GM18870 (cell line): ENCODE measurements at regions not wholly inside any gene's neighbourhood (a gene's known extent, or its start where the extent isn't known, plus 50 kb on each side); places are given as distances from the start of the nearest gene placed in this dataset.
"Not testable (repeated sequence)": the region's sequence is repeated elsewhere in the genome, so short reads cannot be mapped to it uniquely, and the experiment has no call there.

ENCODE experiments used
- ATAC-seq: cut with Tn5 transposase; IDR thresholded peaks from one replicate; pipeline ENCODE4 v1.9.1; 2021; ENCODE audit warnings: moderate library complexity; ENCODE audit not compliant: unreplicated experiment

DNA sequence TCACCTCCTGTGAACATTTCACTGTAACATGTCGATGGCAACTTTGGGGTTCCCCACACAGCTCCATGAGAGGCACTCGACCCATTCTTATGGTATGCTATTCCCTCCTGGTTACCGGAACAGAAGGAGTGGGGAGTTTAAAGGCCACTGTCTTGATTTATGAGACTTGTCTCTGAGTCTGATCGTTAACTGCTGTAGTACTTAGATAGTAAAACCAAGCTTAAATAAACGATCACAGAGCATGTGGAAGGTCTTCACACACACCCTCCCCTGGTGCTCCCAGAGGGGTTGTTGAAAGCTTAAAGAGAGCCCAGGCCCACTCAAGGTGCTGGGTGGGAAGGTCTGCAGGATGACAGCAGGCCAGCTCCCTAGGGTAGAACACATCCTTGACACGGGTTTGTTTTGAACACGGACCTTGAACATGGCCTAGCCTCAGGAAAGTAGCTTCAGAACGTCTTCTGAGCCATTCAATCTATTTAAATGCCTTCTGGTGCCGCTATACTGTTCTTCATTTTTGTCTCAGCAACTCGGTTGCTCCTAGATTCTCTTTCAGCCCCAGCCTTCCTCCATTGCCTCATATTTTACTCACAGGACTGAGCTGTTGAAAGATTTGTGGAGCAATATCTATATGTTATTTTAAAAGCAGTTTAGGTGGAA is 335.3 kb downstream of the FGFR2 start:
- ATAC-seq: no peak

DNA sequence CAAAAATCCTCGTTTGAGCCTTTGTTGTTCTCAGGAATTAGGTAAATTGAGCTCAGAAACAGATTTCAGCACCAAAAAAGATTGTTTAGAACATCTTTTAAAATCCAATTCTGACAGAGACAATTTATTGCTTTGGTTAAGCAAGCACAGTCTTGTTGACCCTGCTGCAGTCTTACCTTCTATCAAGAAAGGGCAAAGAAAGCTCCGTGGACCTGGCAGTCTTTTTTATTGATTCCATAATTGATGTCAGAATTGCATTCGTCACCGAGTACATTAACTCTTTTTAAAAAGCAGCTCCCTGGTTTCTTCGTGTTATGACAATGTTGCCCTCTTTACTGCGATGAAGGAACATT is 334.8 kb downstream of the FGFR2 start:
- no peak for ATAC-seq

DNA sequence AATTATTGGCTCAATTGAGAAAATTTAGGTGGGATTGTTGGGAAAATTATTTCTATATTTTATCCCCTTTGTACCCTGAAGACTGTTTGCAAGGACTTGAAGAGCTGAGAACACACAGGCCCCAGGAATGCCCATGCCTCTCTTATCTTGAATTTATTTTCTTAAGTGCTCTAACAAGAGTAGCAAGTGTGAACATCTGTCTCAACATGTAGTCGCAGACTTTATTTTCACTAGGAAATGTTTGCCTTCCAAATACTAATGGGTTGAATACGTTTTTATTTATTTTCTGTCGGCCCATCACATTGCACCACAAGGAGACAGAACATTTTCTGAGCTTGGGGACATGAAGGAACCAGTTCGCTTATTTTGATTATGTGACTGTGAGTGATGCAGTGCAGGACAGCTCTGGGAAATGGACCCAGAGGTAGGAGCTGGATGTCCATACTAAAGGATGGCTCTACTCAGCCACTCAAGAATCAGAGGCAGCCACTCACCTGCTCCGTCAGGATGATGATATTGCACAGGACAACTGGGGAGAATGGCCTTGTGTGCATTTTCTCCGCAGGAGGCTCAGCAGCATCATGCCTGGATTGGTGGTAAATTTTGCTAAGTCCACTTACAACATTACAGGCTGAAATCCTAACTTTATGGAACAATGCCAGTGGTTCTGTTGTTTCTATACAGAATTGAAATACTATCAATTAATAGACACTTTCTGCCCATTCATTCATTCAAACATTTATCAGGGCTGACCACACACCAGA is 332.7 kb downstream of the FGFR2 start:
- no peak for ATAC-seq

DNA sequence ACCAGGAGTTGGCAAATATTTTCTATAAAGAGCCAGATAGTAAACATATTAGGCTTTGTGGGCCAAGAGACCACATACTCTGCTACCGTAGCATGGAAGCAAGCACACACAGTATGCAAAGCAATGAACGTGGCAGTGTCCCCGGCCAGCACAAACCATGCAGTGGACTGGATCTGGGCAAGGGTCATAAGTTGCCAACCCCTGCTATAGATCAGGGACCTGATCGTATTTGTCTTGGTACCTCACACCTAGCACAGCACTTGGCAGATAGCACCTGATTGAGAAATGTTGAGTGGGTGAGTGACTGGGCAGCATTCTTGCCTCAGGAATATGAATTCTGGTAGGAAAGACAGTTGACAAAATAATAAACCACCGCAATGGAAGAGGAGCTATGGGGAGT is 331.9 kb downstream of the FGFR2 start:
- ATAC-seq: no peak

DNA sequence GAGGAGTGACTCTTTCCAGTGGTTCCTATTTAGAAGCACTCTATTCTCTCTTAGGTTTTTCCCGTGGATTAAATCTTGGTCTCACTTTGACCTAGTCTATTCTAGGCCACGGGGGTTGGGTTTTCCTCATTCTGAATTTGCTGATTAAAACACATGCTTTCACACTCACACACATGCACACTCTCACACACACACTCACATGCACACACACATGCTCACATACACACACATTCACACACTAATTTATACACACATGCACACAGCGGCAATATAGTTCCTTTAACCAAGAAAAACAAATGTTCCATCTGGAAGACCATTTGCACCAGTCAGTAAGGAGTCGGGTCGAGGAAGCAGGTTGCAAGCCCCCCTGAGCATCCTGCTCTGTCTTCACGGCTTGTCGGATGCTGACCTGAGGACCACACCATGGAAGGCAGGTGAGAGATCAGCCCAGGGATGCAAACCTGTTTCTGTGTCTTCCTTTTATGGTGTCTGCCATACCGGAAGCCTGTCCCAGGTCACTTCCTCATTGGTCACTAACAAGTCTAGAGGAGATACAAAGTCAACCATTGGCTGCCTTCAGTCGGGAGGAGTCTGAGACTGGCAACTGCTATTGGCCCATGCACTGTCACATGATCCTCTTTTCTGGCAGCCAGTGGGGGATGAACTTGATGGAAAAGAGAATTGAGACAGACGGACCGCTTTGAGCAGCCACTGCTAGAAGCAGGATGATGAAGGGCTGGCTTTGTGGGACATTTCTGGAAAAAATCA is 330.8 kb downstream of the FGFR2 start:
- ATAC-seq: no peak

DNA sequence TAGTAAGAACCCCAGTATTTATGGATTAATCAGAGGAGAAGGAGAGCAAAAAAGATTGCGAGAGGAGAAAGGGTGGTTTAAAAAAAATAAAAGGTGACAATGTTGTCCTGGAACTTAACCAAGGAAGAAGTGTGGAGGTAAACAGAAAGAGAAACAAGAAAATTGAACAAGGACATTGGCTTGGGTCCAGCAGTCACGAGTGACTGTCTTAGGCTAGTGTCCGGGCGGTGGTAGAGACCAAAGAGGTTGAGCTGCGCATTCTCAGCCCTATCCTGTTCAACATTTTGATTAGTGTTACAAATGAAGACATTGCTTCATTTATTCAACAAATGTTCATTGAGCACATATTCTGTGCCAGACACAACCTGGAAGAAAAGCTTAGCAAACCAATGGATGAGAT is 329.9 kb downstream of the FGFR2 start:
- no peak for ATAC-seq

DNA sequence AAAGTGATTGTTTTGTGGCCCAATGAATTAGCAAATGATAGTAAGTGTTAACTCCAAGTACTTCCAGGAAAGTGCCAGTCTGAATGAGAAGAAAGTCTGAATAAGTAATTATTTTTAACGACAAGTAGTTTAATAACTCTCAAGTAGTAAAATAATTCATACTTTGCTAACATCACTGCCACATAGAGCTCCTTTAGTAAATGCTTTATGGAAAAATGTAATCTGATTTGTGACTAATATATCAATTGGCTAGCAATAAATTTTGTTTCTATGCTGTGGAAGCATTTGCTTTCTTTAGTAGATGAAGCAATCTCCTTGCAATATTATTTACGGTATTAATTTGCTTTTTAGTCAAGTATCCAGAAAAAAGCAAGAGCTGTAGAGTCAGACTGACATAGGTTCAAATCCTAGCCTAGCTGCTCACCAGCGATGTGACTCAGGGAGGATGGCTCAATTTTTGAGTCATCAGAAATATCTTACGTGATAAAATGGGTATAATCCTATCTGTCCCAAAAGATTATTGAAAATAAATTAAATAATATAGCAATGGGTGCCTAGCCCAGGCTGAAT is 329.3 kb downstream of the FGFR2 start:
- no peak for ATAC-seq

DNA sequence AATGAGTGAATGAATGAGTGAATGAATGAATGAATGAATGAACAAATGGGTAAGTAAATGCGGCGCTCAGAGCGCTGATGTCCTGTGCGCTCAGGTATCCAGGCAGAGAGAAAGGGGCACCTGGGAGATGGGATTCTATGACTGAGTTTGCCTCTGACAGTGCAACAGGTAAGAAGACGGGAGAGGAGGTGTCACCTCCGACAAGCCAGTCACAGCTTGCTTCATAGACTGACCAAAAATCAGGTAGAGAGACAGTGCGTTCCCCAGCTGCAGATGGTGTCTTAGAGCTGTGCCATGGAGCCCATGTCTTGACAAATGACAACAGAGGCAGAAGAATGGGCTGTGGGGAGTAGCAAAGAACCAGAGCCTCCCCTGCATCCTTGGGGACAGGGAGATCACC is 327.3 kb downstream of the FGFR2 start:
- ATAC-seq: no peak

DNA sequence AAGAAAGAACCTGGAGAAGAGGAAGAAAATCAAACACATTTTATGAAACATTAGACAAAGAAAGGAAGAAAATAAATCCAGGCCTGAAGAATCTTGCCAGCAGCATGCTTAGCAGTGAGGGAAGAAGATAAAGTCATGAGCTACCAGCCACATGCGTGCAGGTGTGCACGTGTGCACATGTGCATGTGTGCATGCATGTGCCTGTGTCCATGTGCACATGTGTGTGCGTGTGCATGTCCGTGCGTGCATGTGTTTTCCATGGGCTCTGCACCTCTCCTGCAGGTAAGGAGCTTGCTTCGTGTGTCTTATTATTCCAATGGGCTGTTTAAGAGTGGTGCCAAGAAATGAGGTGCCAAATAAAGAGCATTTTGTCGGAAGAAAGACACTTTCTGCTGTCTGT is 322.2 kb downstream of the FGFR2 start:
- no peak for ATAC-seq

DNA sequence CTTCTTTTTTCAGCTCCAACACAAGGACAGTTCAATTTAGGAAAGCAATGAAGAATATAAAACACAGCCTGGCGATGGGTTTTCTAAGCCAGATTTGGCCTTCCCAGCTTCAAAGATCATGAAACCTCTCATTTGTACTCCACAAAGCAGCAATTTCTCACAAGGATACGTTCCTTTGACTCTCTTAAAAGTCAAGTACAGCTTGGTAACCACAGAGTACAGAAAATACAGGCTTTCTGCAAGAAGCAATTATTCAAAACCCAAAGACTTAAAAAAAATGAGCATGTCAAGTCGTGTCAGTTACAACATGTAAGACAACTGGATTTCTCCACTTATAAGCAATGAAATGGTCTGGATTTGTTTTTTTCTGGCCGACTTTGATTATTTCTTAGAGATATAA is 321.4 kb downstream of the FGFR2 start:
- ATAC-seq: no peak

DNA sequence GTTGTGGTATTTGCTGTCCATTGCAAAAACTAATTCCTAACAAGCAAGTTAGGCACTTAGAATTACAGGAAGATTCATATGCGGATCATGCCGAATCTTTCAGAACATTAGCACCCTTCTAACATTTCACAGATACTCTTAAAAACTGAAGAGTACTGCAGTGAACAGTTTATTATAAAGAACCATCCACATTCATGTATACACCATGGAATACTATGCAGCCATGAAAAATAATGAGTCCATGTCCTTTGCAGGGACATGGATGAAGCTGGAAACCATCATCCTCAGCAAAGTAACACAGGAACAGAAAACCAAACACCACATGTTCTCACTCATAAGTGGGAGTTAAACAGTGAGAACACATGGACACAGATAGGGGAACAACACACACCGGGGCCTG is 319.9 kb downstream of the FGFR2 start:
- not testable (repeated sequence) for ATAC-seq

DNA sequence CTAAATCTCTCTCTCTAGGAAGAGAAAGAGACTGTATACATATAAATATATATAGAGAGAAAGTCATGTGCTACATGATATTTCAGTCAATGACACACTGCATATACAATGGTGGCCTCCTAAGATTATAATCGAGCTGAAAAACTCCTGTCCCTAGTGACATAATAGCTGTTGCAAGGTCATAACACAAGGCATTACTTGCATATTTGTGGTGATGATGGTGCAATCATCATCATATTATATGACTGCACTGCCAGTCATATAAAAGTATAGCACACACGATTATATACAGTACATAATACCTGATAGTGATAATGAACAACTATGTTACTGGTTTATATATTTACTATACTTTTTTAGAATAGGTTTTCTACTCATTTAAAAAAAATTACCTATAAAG is 316.7 kb downstream of the FGFR2 start:
- ATAC-seq: no peak

DNA sequence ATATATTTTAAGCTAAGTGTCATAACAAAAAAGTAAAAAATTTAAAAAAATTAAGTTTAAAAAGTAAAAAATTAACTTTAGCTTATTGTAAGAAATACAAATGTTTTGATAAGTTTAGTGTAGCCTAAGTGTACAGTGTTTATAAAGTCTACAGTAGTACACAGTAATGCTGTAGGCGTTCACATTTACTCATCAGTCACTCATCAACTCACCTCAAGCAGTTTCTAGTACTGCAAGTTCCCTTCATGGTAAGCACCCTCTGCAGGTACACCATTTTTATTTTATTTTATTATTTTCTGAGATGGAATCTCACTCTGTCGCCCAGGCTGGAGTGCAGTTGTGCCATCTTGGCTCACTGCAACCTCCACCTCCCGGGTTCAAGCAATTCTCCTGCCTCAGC is 316.0 kb downstream of the FGFR2 start:
- no peak for ATAC-seq

DNA sequence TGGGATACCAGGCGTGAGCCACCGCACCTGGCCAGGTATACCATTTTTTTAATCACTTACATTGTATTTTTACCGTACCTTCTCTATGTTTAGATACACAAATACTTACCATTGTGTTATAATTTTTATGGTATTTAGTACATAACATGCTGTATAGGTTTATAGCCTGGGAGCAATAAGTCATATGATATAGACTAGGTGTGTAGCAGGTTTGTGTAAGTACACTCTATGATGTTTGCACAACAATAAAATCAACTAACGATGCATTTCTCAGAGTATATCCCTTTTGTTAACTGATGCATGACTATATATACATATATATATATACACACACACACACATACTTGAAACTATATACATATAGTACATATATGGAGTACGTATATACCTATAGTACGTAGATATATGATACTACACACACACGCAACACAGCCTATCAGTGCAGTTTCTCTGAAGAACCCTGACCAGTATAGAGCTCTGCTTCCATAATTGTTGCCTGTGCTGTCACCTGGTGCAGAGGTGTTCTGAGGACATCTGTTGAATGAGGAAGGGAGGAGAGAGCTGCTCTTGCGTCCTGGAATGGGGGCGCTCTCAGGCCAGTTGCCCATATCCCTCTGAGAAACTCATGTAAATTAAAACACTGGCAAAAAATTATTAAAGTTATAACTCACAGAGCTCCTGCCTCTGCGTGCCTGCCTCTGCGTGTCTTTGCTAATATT is 315.3 kb downstream of the FGFR2 start:
- ATAC-seq: no peak

DNA sequence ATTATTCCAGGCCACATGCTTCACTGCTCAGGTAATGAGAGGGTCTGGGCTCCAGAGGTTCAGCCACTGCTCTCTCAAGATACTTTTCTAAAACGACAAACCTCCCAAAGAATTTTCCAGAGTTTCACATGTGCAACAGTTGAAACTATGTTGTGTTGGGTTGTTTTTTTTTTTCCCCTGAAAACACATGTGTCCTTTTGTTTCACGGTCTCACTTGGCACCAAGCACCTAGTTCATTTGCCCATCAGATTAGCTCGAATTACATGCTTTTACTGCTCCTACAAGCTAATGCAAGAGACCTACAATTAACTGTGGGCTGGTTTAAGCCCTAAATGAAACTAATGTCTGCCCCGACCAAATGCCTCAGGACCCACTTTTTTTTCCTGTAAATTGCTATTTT is 313.3 kb downstream of the FGFR2 start:
- ATAC-seq: no peak

DNA sequence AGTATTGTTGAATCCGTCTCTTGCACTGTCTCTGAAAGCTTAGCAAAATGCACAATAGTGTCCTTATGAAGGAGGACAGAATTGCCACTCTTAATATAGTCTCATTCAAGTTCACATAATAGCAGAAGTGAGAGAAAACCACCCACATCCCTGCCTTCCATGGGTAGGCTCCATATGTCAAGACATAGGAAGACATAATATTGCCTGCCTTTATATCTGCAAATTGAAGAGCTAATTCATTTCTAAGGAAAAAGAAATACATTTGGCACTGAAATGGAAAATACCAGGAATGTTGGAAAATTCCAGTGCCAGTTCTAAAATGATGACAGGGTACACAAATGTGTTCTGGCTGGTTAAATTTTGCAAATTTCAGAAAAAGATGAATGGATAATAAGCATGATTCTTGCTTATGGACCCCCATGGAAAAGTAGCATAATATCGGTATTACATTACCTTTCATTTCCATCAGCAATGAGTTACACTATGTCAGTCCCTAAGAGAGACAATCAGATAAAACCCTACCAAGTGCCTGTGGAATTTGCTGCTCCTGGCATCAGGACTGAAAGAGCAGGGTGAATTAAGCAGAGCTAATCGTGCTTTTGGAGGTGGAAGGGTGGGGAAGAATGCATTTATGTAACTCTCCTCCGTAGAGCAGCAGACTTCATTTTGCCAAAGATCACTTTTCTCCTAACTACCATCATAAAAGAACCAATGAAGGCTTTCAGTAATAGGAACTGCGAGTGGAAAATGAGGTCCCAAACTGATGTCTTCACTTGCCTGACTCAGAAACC is 312.6 kb downstream of the FGFR2 start:
- no peak for ATAC-seq

DNA sequence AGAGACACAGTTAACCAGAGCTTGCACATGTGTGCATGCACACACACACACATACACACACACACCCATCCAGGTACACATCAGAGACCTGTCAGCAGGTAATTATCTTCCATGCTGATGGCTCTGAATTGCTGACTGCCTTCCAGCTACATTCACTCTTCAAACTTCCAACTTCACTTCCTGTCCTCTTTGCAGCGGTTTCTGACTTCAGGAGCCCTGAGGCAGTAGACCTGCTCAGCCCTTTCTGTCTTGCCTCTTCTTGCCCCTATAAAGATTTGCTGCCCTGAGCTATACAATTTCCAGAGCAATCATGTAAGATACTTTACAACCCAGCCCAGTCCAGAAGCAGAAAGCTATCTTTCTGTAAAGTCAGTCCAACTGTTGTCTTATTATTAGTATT is 310.2 kb downstream of the FGFR2 start:
- no peak for ATAC-seq

DNA sequence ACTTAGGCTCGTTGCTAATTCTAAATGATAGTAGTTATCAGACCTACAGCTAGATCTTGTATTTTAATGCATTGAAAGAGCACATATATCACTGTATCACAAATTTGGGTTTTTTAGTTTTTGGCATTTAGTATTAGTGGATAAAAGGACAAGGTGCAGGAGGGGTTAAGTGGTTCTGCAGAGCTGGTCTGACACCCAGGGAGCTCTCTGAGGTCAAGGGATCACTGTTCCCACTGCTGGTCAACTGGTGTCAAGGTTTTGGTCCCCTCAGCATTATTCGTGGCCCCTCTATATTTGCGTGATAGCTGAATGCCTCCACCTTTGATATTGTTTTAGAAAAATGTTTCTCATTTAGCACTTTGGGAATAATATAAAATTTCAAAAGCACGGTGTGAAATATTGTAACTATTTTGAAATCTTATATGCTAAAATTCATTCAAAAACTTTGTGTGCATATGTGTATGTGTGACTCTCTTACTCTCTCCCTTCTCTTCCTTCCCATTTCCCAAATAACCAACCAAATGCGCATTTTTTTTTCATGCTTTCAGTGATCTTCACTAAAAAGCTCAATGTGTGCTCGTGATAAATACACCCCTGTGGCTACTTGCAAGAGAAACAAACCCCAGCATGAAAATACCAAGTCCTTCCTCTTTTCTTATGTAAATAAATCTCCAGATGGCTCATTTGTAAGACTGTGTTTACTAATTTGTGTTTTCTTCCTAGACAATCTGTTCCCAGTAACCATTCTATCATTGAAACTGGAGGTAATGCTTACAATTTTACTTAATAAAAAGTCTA is 309.2 kb downstream of the FGFR2 start:
- no peak for ATAC-seq

DNA sequence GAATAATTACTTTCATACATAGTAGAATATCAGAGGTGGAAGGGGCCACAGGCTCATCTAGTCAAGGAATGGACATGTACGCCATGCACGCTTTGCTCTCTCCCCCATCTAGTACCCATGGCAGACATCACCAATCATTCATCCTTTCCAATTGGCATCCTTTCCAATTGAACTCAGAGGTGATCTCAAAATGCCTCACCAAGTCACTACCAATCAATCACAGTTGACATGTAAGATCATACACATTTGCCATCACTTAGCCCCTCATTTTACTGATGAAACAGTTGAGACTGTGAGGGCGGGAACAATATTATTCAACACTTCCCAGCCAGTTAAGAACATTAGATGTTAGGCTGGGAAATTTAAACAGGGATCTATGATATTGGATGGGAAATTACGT is 308.4 kb downstream of the FGFR2 start:
- no peak for ATAC-seq

DNA sequence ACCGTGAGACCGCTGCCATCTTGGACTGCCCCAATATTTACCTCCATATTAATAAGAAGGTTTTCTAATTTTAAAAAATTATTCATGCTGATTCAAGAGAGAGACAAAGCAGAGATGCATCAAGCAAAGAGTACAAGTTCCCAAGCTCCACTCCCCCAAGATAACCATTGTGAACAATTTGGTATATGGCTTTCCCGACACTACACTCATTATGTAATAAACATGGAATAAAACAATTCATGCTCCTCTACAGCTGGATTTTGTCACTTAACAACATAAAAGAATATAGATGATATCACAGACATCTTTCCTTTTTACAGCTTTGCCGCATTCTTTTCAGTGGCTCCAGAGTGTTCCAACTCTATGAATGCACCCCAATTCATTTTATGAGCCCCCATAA is 307.6 kb downstream of the FGFR2 start:
- ATAC-seq: no peak
